ENCODE measurements at regions not wholly inside any gene's neighbourhood (a gene's known extent, or its start where the extent isn't known, plus 50 kb on each side); places are given as distances from the start of the nearest gene placed in this dataset.

DNA sequence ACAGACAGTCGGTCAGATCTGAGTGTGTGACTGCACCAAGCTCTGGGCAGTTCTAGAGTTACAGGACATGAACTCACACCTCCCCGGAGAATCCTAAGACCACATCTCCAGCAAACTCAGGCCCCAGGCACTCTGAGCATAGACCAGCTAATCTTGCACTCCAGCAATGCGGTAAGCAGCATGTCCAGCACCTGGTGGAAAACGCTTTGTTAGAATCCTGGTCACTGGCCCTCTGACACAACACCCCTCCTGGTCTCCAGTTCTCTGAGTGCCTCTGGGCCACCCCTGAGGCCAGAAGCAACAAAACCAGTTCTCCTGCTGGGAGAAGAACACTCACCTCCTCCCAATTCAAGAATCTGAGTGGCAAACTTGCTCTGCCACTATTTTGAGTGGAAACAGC lies 82.7 kb upstream of the TMEM45B start:
- TF ChIP-seq RCOR1 (IDR thresholded peaks at IDR 0.05; ENCODE audit: insufficient replicate concordance, low read length) (no peak), ELK1 (IDR thresholded peaks at IDR 0.05; ENCODE audit: borderline replicate concordance, low read depth, low read length) (no peak), NFE2L2 (IDR thresholded peaks at IDR 0.05; ENCODE audit: low read depth, low read length) (no peak), SMC3 (IDR thresholded peaks at IDR 0.05; ENCODE audit: low read depth, low read length) (no peak), BHLHE40 (IDR thresholded peaks at IDR 0.05; ENCODE audit: low read depth, low read length) (no peak), MXI1 (IDR thresholded peaks at IDR 0.05; ENCODE audit: borderline replicate concordance, low read depth, low read length) (no peak), FOS (IDR thresholded peaks at IDR 0.05; ENCODE audit: low read depth, low read length) (no peak), POLR2A (IDR thresholded peaks at IDR 0.05; ENCODE audit: low read depth, low read length) (no peak), CEBPB (IDR thresholded peaks at IDR 0.05; ENCODE audit: low read depth, low read length) (no peak), RAD21 (IDR thresholded peaks at IDR 0.05; ENCODE audit: low read length) (no peak), MAZ (IDR thresholded peaks at IDR 0.05; ENCODE audit: borderline replicate concordance, low read depth, low read length) (no peak), RFX5 (IDR thresholded peaks at IDR 0.05; ENCODE audit: low read depth, low read length) (no peak), CHD1 (IDR thresholded peaks at IDR 0.05; ENCODE audit: low read depth, low read length) (no peak)
- TF ChIP-seq, protein P1, sequence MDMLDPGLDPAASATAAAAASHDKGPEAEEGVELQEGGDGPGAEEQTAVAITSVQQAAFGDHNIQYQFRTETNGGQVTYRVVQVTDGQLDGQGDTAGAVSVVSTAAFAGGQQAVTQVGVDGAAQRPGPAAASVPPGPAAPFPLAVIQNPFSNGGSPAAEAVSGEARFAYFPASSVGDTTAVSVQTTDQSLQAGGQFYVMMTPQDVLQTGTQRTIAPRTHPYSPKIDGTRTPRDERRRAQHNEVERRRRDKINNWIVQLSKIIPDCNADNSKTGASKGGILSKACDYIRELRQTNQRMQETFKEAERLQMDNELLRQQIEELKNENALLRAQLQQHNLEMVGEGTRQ (IDR thresholded peaks at IDR 0.05; ENCODE audit: low read depth, low read length) = no peak
- ChIA-PET POLR2A (ENCODE audit: unreplicated experiment) (no interaction called here), CTCF (no interaction called here)
- no peak overlapping the region for H2BK120ac ChIP-seq (ENCODE audit: low read depth, low read length)
- H2AFZ ChIP-seq (replicated peaks; ENCODE audit: low read length, poor library complexity) = no peak overlapping the region
- no peak overlapping the region for H3K9ac ChIP-seq (ENCODE audit: low read depth, low read length)
- H3K4me2 ChIP-seq (ENCODE audit: low read depth, low read length) = no peak overlapping the region
- H2BK5ac ChIP-seq (ENCODE audit: low read depth, low read length, poor library complexity, severe bottlenecking) = no peak overlapping the region
- H2AK5ac ChIP-seq (ENCODE audit: low read depth, low read length) = no peak overlapping the region
- no peaks in the 10 kb centered on the region for H3K9me1 ChIP-seq (ENCODE audit: insufficient read depth, low read length)
- H4K8ac ChIP-seq (ENCODE audit: low read depth in 2 of 2, low read length in 2 of 2) = no peak overlapping the region
- no peak overlapping the region for H3K18ac ChIP-seq (ENCODE audit: low read depth, low read length)
- no peak overlapping the region for H3K23ac ChIP-seq (ENCODE audit: low read depth, low read length)
- H3K27ac ChIP-seq (ENCODE audit: insufficient read depth, low read length) = no peak overlapping the region
- no peak overlapping the region for H3K56ac ChIP-seq (ENCODE audit: extremely low read depth, insufficient read depth, low read length)
- H2BK20ac ChIP-seq (ENCODE audit: low read depth, low read length) = no peak overlapping the region
- H4K5ac ChIP-seq (ENCODE audit: low read depth, low read length) = no peak overlapping the region
- 34% methylated on average over 2 of the region's 4 CpGs; no CpG with 5 or more reads in 1 of the 2 experiments for WGBS, 2 experiments (ENCODE audit: extremely low coverage in 2 of 2, insufficient read length in 1 of 2)
- H3K4me3 ChIP-seq (ENCODE audit: insufficient read depth, low read depth, low read length) = no peak overlapping the region
- no TSS peak for BruUV-seq (replicated peaks)
- no peak overlapping the region for H3K4ac ChIP-seq (ENCODE audit: low read depth, low read length)
- in situ Hi-C loops (cut with MboI; ENCODE audit: low sequenced_read_pairs) = loop anchor here (25.0 kb wide), 1 partner anchor 621 kb away; no protein-coding TSS in a partner anchor
- intact Hi-C loops (cut with micrococcal nuclease) = no loop called here
- H2AK9ac ChIP-seq (replicated peaks; ENCODE audit: low read depth, low read length, poor library complexity) = no peak overlapping the region
- DNase-seq = no peak
- no peaks in the 10 kb centered on the region for H3K9me3 ChIP-seq (ENCODE audit: control insufficient read depth, insufficient read depth, low read length)
- no peaks in the 10 kb centered on the region for H3K79me1 ChIP-seq (ENCODE audit: low read depth in 1 of 2, low read length in 2 of 2)
- H3K14ac ChIP-seq (replicated peaks; ENCODE audit: low read depth, low read length) = no peak overlapping the region
- dilution Hi-C loops (cut with HindIII; ENCODE audit: low sequenced_read_pairs, unreplicated experiment) = no loop called here
- no peak overlapping the region for H2BK15ac ChIP-seq (ENCODE audit: low read depth, low read length)
- H3K27me3 ChIP-seq (ENCODE audit: control insufficient read depth, insufficient read depth, low read length) = peaks cover 1% of the 10 kb centered on the region
- no peaks in the 10 kb centered on the region for H3K36me3 ChIP-seq (ENCODE audit: control insufficient read depth, insufficient read depth, low read length)
- H4K20me1 ChIP-seq (ENCODE audit: insufficient read depth, low read length) = no peaks in the 10 kb centered on the region
- no peak for ATAC-seq (ENCODE audit: low read depth)
- no peak overlapping the region for H4K91ac ChIP-seq (ENCODE audit: insufficient read depth, low read depth, low read length)
- H3K4me1 ChIP-seq (ENCODE audit: control insufficient read depth, insufficient read depth, low read length) = no peaks in the 10 kb centered on the region

Data from IMR-90 (cell line).